ENCODE measurements at regions not wholly inside any gene's neighbourhood (a gene's known extent, or its start where the extent isn't known, plus 50 kb on each side); places are given as distances from the start of the nearest gene placed in this dataset.

DNA sequence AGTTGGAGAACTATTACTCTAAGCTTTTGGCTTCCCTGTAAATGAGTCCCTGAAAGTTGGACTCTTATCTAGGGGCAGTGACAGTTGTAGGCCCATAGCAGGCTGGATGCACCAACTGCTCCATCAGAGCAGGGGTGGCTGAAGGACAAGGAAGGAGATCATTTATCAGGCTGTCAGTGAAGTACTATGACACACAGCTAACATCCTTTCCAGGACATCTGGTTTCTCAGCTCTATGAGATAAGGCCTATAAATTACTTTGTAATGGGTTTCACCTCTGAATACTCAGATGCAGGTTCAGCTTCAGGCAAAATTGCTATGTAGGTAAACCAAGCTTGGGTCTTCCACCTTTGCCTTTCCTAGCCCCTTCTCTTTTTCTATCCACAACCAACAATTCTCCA, 468.5 kb downstream of the KIF16B start:
- H3K27ac ChIP-seq (ENCODE audit: low read depth in 1 of 3, low read length in 2 of 3), result no peak overlapping the region
- DNase-seq, result no peak
- FAIRE-seq, result no peak

More for the DNA sequence above, 468.5 kb downstream of the KIF16B start:
- Histone ChIP-seq H3K27me3 (ENCODE audit: control insufficient read depth in 3 of 3, insufficient read depth in 3 of 3, low read length in 3 of 3) (peaks cover 0 to 3% (median 0%) of the 10 kb centered on the region in 3 donors), H3K9me3 (ENCODE audit: control insufficient read depth in 2 of 2, insufficient read depth in 1 of 2, low read depth in 1 of 2, low read length in 1 of 2) (no peaks in the 10 kb centered on the region), H3K4me3 (ENCODE audit: low read depth in 1 of 3, low read length in 3 of 3) (no peak overlapping the region), H3K4me1 (ENCODE audit: control insufficient read depth in 3 of 3, insufficient read depth in 2 of 3, low read depth in 1 of 3, low read length in 2 of 3) (no peaks in the 10 kb centered on the region), H3K36me3 (ENCODE audit: control insufficient read depth in 3 of 3, insufficient read depth in 2 of 3, low read depth in 1 of 3, low read length in 3 of 3) (no peaks in the 10 kb centered on the region)
